ENCODE measurements at regions not wholly inside any gene's neighbourhood (a gene's known extent, or its start where the extent isn't known, plus 50 kb on each side); places are given as distances from the start of the nearest gene placed in this dataset.

DNA sequence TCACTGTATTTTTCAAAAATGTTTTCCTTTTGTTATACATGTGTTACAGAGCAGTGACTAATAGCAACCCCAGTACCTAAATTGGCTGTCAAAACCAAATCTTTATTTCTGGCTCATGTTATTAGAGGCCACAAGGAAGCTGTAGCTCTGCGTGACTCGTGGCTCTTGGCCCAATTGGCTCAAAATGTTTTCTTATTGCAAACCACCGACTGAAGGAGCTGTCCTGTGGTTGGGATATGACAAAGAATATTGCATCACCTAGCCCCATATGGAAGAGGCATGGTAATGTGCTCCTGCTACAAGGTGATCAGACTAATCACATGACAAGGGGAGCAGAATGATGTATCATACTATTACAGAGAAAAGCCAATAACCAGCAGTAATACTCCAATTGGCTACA lies 1058.5 kb downstream of the CBLN2 start:
- Histone ChIP-seq H2AFZ (no peak overlapping the region), H3K9me3 (ENCODE audit: low read depth) (no peaks in the 10 kb centered on the region), H3K4me1 (ENCODE audit: insufficient read depth) (no peaks in the 10 kb centered on the region), H3K27ac (no peak overlapping the region), H3K4me3 (no peak overlapping the region), H3K79me2 (no peaks in the 10 kb centered on the region), H3K9me2 (replicated peaks; ENCODE audit: insufficient read depth) (no peaks in the 10 kb centered on the region), H3K4me2 (no peak overlapping the region), H3K27me3 (no peaks in the 10 kb centered on the region), H3K36me3 (replicated peaks; ENCODE audit: insufficient read depth, low read depth) (no peaks in the 10 kb centered on the region), H4K20me1 (ENCODE audit: insufficient read depth, poor library complexity, severe bottlenecking) (no peaks in the 10 kb centered on the region)
- WGBS (ENCODE audit: low lambda C conversion rate, missing lambda C conversion rate): 73% methylated on average over 3 of the region's 3 CpGs
- no peak for TF ChIP-seq EZH2phosphoT487 (IDR thresholded peaks at IDR 0.05; ENCODE audit: low read depth, severe bottlenecking, unreplicated experiment)
- TF ChIP-seq, protein P1, sequence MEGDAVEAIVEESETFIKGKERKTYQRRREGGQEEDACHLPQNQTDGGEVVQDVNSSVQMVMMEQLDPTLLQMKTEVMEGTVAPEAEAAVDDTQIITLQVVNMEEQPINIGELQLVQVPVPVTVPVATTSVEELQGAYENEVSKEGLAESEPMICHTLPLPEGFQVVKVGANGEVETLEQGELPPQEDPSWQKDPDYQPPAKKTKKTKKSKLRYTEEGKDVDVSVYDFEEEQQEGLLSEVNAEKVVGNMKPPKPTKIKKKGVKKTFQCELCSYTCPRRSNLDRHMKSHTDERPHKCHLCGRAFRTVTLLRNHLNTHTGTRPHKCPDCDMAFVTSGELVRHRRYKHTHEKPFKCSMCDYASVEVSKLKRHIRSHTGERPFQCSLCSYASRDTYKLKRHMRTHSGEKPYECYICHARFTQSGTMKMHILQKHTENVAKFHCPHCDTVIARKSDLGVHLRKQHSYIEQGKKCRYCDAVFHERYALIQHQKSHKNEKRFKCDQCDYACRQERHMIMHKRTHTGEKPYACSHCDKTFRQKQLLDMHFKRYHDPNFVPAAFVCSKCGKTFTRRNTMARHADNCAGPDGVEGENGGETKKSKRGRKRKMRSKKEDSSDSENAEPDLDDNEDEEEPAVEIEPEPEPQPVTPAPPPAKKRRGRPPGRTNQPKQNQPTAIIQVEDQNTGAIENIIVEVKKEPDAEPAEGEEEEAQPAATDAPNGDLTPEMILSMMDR (IDR thresholded peaks at IDR 0.05; ENCODE audit: poor library complexity): no peak
- no peak for TF ChIP-seq EZH2 (IDR thresholded peaks at IDR 0.05; ENCODE audit: borderline replicate concordance)
- no peak for DNase-seq (ENCODE audit: low spot score)

DNA sequence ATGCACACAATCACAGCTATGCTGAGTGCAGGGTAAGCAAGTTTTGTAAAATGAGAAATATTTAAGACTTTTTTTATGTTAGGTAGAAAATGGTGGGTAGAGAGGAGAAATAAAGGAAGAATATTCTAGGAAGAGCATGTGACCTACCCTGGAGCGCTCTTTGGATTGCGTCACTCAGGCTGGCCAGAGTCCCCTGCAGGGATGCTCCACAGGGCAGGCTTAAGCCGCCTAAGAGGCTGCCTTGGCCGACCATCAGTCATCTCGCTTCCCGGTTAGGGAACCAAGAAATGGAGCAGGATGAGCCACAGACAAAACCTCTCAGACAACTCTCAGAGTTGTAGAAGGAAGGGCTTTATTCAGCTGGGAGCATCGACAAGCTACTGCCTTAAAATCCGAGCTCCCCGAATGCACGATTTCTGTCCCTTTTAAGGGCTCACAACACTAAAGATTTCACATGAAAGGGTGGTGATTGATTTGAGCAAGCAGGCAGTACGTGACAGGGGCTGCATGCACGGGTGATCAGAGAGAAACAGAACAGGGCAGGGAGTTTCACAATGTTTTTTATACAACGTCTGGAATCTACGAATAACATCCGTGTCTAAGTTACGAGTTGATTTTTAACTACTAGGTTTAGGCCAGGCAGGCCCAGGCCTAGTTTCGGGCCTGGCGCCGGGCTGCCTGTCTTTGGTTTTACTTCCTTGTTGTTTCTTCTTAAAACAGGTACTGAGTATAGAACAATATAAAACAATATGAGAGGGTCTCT lies 1072.0 kb downstream of the CBLN2 start:
- Histone ChIP-seq H2AFZ (no peak overlapping the region), H4K20me1 (ENCODE audit: insufficient read depth, poor library complexity, severe bottlenecking) (no peaks in the 10 kb centered on the region), H3K4me2 (no peak overlapping the region)

DNA sequence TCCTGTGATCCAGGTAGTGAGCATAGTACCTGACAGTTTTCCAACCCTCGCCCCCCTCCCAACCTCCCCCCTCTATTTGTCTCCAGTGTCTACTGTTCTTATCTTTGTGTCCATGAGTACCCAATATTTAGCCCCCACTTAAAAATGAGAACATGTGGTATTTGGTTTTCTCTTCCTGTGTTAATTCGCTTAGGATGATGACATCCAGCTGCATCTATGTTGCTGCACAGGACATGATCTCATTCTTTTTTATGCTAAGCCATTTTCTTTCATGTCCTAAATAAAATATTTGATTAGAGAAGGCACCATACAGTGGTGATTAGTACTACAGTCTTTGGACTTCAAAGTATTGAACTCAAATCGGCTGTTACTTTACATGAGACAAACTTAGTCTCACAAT lies 1087.9 kb downstream of the CBLN2 start:
- WGBS (ENCODE audit: low lambda C conversion rate, missing lambda C conversion rate): 70% methylated on average over 3 of the region's 3 CpGs
- no peaks in the 10 kb centered on the region for H3K4me1 ChIP-seq (ENCODE audit: insufficient read depth)

More for the DNA sequence above, 1072.0 kb downstream of the CBLN2 start:
- Histone ChIP-seq H3K4me3 (no peak overlapping the region), H3K4me1 (ENCODE audit: insufficient read depth) (no peaks in the 10 kb centered on the region), H3K9me2 (replicated peaks; ENCODE audit: insufficient read depth) (no peaks in the 10 kb centered on the region), H3K27ac (no peak overlapping the region), H3K9me3 (ENCODE audit: low read depth) (no peaks in the 10 kb centered on the region), H3K36me3 (replicated peaks; ENCODE audit: insufficient read depth, low read depth) (no peaks in the 10 kb centered on the region), H3K27me3 (no peaks in the 10 kb centered on the region), H3K79me2 (no peaks in the 10 kb centered on the region)
- DNase-seq (ENCODE audit: low spot score): no peak
- TF ChIP-seq EZH2phosphoT487 (IDR thresholded peaks at IDR 0.05; ENCODE audit: low read depth, severe bottlenecking, unreplicated experiment): no peak
- TF ChIP-seq, protein P1 (IDR thresholded peaks at IDR 0.05; ENCODE audit: poor library complexity): no peak
- no peak for TF ChIP-seq EZH2 (IDR thresholded peaks at IDR 0.05; ENCODE audit: borderline replicate concordance)
- WGBS (ENCODE audit: low lambda C conversion rate, missing lambda C conversion rate): 83% methylated on average over 19 of the region's 19 CpGs

More for the DNA sequence above, 1087.9 kb downstream of the CBLN2 start:
- TF ChIP-seq, protein P1 (IDR thresholded peaks at IDR 0.05; ENCODE audit: poor library complexity): no peak
- TF ChIP-seq EZH2phosphoT487 (IDR thresholded peaks at IDR 0.05; ENCODE audit: low read depth, severe bottlenecking, unreplicated experiment) (no peak), EZH2 (IDR thresholded peaks at IDR 0.05; ENCODE audit: borderline replicate concordance) (no peak)
- H3K27me3 ChIP-seq: no peaks in the 10 kb centered on the region
- H2AFZ ChIP-seq: no peak overlapping the region
- no peak overlapping the region for H3K4me3 ChIP-seq
- no peaks in the 10 kb centered on the region for H3K36me3 ChIP-seq (replicated peaks; ENCODE audit: insufficient read depth, low read depth)
- H3K9me2 ChIP-seq (replicated peaks; ENCODE audit: insufficient read depth): no peaks in the 10 kb centered on the region
- no peak overlapping the region for H3K4me2 ChIP-seq
- DNase-seq (ENCODE audit: low spot score): no peak
- no peaks in the 10 kb centered on the region for H3K79me2 ChIP-seq
- no peaks in the 10 kb centered on the region for H3K9me3 ChIP-seq (ENCODE audit: low read depth)
- no peak overlapping the region for H3K27ac ChIP-seq
- no peaks in the 10 kb centered on the region for H4K20me1 ChIP-seq (ENCODE audit: insufficient read depth, poor library complexity, severe bottlenecking)
